ENCODE measurements at regions not wholly inside any gene's neighbourhood (a gene's known extent, or its start where the extent isn't known, plus 50 kb on each side); places are given as distances from the start of the nearest gene placed in this dataset.

- Histone ChIP-seq H3K27ac (no peak overlapping the region), H3K4me2 (no peak overlapping the region), H3K4me3 (no peak overlapping the region), H3K9me3 (peaks cover 14% of the 10 kb centered on the region), H3K4me1 (0 out of 3 replicates have a peak, but pooled peaks cover 5% of the 10 kb centered on the region)
- WGBS (ENCODE audit: missing lambda C conversion rate): 2% methylated on average over 6 of the region's 6 CpGs
- DNase-seq (ENCODE audit: low read depth in 1 of 2, low spot score in 1 of 2) (no peak), FAIRE-seq (no peak), ATAC-seq (peak; percentile 57 to 61; a peak in 3 of 6 replicates)
- POLR2A ChIA-PET: interaction anchor here (0.5 kb wide), 1 partner anchor 24 kb away, joined by 3 read pairs; no protein-coding TSS in a partner anchor
- CTCF ChIA-PET: interaction anchor here (0.7 to 1.9 kb wide), 3 partner anchors 13 to 48 kb away, joined by 3 to 4 read pairs (median 4); no protein-coding TSS in a partner anchor
- TF ChIP-seq ZFP36 (IDR thresholded peaks at IDR 0.05; ENCODE audit: borderline replicate concordance, partially characterized antibody) (peak; percentile 70), MAZ (IDR thresholded peaks at IDR 0.05; ENCODE audit: borderline replicate concordance, low read depth, low read length) (no peak), CBX8 (IDR thresholded peaks at IDR 0.05) (peak; percentile 99), PHF8 (IDR thresholded peaks at IDR 0.05; ENCODE audit: borderline replicate concordance, low read depth) (no peak), HOXB13 (CRISPR knock-in tag; IDR thresholded peaks at IDR 0.05; ENCODE audit: low read depth) (no peak), POLR2A (IDR thresholded peaks at IDR 0.05; ENCODE audit: low read length) (no peak), CHD4 (IDR thresholded peaks at IDR 0.05; ENCODE audit: borderline replicate concordance) (no peak), RNF2 (IDR thresholded peaks at IDR 0.05; ENCODE audit: borderline replicate concordance, low read depth) (peak; percentile 99), HOXA7 (CRISPR knock-in tag; IDR thresholded peaks at IDR 0.05) (no peak), FOSL2 (IDR thresholded peaks at IDR 0.05) (no peak), FOSL2 (CRISPR knock-in tag; IDR thresholded peaks at IDR 0.05) (no peak)
- TF ChIP-seq, protein P1, sequence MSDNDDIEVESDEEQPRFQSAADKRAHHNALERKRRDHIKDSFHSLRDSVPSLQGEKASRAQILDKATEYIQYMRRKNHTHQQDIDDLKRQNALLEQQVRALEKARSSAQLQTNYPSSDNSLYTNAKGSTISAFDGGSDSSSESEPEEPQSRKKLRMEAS (IDR thresholded peaks at IDR 0.05): no peak
These were observed 65.3 kb upstream of the IGF1R start for GRCh38 chr15:98582900-98583554.

DNA sequence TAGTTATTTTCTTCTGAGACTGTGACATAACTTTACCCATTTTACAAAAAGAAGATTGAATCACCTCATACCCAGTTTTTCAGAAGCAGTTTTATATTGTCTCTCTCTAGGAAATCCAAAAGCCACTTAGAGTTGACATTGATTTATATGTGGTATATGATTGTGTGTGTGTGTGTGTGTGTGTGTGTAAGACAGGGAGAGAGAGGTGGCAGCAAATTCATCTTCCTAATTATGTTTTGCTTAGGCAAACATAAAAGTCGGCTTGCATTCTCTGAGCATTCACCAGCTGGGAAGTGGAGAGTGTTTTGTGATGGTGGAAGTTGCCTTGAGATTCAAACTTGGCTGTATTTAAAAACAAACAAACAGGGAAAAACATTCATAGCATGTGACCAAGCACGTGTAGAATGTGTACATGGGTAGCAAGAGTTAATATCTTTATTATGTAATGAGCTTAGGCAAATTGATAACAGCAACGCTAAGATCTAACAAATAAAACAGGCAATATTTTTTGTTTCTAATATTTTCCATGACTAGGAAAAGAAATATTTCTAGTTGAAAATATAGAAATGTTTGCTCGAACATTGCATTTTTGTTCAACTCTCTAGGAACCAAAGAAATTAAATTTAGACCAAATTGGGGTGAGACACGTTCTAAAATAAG lies 64.4 kb upstream of the IGF1R start:
- ChIA-PET POLR2A (no interaction called here), CTCF (interaction anchor here (2.5 kb wide), 1 partner anchor 63 kb away, joined by 7 read pairs; no protein-coding TSS in a partner anchor)
- 0 out of 3 replicates have a peak, but pooled peaks cover 5% of the 10 kb centered on the region for H3K4me1 ChIP-seq
- FAIRE-seq (no peak), ATAC-seq (no peak), DNase-seq (ENCODE audit: low read depth in 1 of 2, low spot score in 1 of 2) (no peak)
- no peak overlapping the region for H3K4me3 ChIP-seq
- H3K4me2 ChIP-seq: no peak overlapping the region
- peaks cover 5% of the 10 kb centered on the region for H3K9me3 ChIP-seq
- no peak overlapping the region for H3K27ac ChIP-seq
- TF ChIP-seq HEYL (CRISPR knock-in tag; IDR thresholded peaks at IDR 0.05) (no peak), ZC3H11A (IDR thresholded peaks at IDR 0.05) (no peak), MAFK (IDR thresholded peaks at IDR 0.05; ENCODE audit: partially characterized antibody) (no peak), CBX8 (IDR thresholded peaks at IDR 0.05) (peak; percentile 91), MYC (IDR thresholded peaks at IDR 0.05; ENCODE audit: borderline replicate concordance, low read length) (no peak), RNF2 (IDR thresholded peaks at IDR 0.05; ENCODE audit: borderline replicate concordance, low read depth) (0 out of 2 replicates have a peak, but pooled peaks have one; percentile 5), HOXA7 (CRISPR knock-in tag; IDR thresholded peaks at IDR 0.05) (no peak), RCOR1 (IDR thresholded peaks at IDR 0.05; ENCODE audit: low read depth, low read length) (no peak), KDM5A (IDR thresholded peaks at IDR 0.05) (no peak), POLR2A (IDR thresholded peaks at IDR 0.05; ENCODE audit: low read length) (no peak), HMGXB4 (CRISPR knock-in tag; IDR thresholded peaks at IDR 0.05; ENCODE audit: borderline replicate concordance) (no peak), SMC3 (IDR thresholded peaks at IDR 0.05) (no peak), HDAC2 (IDR thresholded peaks at IDR 0.05) (no peak), ZFP36 (IDR thresholded peaks at IDR 0.05; ENCODE audit: borderline replicate concordance, partially characterized antibody) (no peak), BHLHE40 (IDR thresholded peaks at IDR 0.05; ENCODE audit: low read depth, low read length) (no peak)
- TF ChIP-seq, protein P2, sequence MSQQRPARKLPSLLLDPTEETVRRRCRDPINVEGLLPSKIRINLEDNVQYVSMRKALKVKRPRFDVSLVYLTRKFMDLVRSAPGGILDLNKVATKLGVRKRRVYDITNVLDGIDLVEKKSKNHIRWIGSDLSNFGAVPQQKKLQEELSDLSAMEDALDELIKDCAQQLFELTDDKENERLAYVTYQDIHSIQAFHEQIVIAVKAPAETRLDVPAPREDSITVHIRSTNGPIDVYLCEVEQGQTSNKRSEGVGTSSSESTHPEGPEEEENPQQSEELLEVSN (IDR thresholded peaks at IDR 0.05; ENCODE audit: borderline replicate concordance, low read depth): no peak
- TF ChIP-seq, protein P3, sequence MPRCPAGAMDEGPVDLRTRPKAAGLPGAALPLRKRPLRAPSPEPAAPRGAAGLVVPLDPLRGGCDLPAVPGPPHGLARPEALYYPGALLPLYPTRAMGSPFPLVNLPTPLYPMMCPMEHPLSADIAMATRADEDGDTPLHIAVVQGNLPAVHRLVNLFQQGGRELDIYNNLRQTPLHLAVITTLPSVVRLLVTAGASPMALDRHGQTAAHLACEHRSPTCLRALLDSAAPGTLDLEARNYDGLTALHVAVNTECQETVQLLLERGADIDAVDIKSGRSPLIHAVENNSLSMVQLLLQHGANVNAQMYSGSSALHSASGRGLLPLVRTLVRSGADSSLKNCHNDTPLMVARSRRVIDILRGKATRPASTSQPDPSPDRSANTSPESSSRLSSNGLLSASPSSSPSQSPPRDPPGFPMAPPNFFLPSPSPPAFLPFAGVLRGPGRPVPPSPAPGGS (IDR thresholded peaks at IDR 0.05): no peak
- 12% methylated on average over 5 of the region's 5 CpGs for WGBS (ENCODE audit: missing lambda C conversion rate)

Data from A549 (cell line).